GM19240 (cell line): ENCODE measurements at regions not wholly inside any gene's neighbourhood (a gene's known extent, or its start where the extent isn't known, plus 50 kb on each side); places are given as distances from the start of the nearest gene placed in this dataset.

ENCODE experiments used
- DNase-seq: peaks from one replicate; pipeline ENCODE4 v3.0.0; 2011; ENCODE audit warnings: low spot score; ENCODE audit not compliant: insufficient read length

GRCh38 chr3:148006508-148006907 lies 597.3 kb downstream of the ZIC1 start:
- no peak for DNase-seq

- DNase-seq = no peak
Observed at GRCh38 chr3:148008591-148008990, 599.4 kb downstream of the ZIC1 start.

- no peak for DNase-seq
Observed at GRCh38 chr3:148020861-148021260, 611.7 kb downstream of the ZIC1 start.

- no peak for DNase-seq
Observed at GRCh38 chr3:148021381-148021780, 612.2 kb downstream of the ZIC1 start.

GRCh38 chr3:148023994-148024393 lies 614.8 kb downstream of the ZIC1 start:
- no peak for DNase-seq

- DNase-seq = no peak
Observed at GRCh38 chr3:148026009-148026588, 616.9 kb downstream of the ZIC1 start.

GRCh38 chr3:148030975-148031374 lies 621.8 kb downstream of the ZIC1 start:
- DNase-seq = no peak

GRCh38 chr3:148034353-148034752 lies 625.2 kb downstream of the ZIC1 start:
- DNase-seq = no peak

GRCh38 chr3:148036331-148036876 lies 627.2 kb downstream of the ZIC1 start:
- no peak for DNase-seq

GRCh38 chr3:148042663-148043445 lies 633.7 kb downstream of the ZIC1 start:
- DNase-seq = no peak

GRCh38 chr3:148044151-148044550 lies 635.0 kb downstream of the ZIC1 start:
- DNase-seq = no peak

GRCh38 chr3:148054999-148055398 lies 642.7 kb upstream of the AGTR1 start:
- DNase-seq = no peak

- no peak for DNase-seq
Observed at GRCh38 chr3:148062590-148062989, 635.1 kb upstream of the AGTR1 start.

GRCh38 chr3:148066802-148067201 lies 630.9 kb upstream of the AGTR1 start:
- no peak for DNase-seq

- no peak for DNase-seq
Observed at GRCh38 chr3:148068466-148068865, 629.2 kb upstream of the AGTR1 start.

- no peak for DNase-seq
Observed at GRCh38 chr3:148070041-148070440, 627.7 kb upstream of the AGTR1 start.

GRCh38 chr3:148073721-148074456 lies 623.8 kb upstream of the AGTR1 start:
- DNase-seq = no peak

GRCh38 chr3:148074946-148075345 lies 622.8 kb upstream of the AGTR1 start:
- DNase-seq = no peak

- DNase-seq = no peak
Observed at GRCh38 chr3:148075771-148076716, 621.7 kb upstream of the AGTR1 start.

GRCh38 chr3:148077318-148077923 lies 620.3 kb upstream of the AGTR1 start:
- no peak for DNase-seq

GRCh38 chr3:148077965-148078364 lies 619.7 kb upstream of the AGTR1 start:
- DNase-seq = no peak
